HG02970 (cell line): ENCODE measurements at regions not wholly inside any gene's neighbourhood (a gene's known extent, or its start where the extent isn't known, plus 50 kb on each side); places are given as distances from the start of the nearest gene placed in this dataset.
"Not testable (repeated sequence)": the region's sequence is repeated elsewhere in the genome, so short reads cannot be mapped to it uniquely, and the experiment has no call there.

Experiments used
- ATAC-seq: cut with Tn5 transposase; IDR thresholded peaks from one replicate; pipeline ENCODE4 v1.9.1; 2021; ENCODE audit warnings: mild to moderate bottlenecking, moderate library complexity, moderate number of reproducible peaks; ENCODE audit not compliant: unreplicated experiment, low FRiP score

DNA sequence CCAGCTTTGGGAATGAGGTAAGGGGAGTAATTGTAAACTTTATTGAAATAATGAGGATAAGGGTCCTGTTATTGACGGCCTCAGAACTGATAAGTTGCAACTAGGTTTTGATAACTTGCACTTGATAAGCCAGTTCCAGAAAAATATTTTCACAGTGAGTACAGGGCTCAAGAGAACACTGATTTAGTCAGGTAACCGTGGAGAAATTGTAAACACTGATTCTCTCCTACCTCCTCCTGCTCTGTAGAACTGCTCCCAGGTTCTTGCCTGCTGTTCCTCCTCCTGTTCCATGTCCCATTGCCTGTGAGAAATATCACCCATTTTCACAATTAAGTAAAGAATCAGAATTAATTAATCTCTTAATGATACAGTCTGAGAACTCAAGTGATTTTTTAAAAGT, 55.0 kb upstream of the CXXC4 start:
- ATAC-seq, result no peak

GRCh38 chr4:104559502-104559901, 64.8 kb upstream of the CXXC4 start:
- ATAC-seq, result no peak

DNA sequence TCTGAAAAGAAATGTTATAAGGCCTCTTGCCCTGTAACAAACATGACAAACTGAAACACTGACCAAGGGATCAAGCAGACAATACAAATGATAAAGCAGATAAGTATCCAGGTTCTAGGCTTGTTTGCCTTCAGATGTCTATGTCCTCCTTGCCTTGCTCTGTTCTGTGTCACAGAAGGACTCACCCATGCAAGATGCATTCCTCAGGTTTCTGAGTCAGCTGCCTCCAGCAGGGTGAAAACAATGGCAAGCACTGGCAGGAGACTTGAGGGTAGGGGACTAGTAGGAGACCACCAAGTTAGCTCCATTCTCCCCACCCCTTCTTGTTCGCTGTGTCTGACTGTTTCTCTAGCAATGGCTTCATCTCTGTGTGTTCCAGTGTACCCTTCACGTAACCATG, 76.6 kb upstream of the CXXC4 start:
- ATAC-seq, result no peak

DNA sequence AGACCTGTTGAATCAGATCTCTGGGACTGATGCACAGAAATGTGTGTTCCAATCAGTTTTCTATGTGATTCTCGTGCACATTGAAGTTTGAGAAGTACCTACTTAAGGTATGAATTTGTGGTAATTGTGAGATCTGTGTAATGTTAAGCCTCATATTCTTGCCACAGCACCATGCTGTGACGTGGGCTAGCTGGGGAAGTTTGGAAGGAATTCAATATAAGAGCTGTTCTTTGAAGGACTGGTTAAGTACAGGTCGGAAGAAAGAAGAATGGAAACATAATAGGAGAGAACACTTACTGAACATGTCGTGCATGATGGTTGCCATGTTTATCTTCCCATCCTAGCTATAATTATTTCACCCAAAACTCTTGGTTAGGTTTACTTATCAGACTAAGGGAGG, 79.7 kb upstream of the CXXC4 start:
- no peak for ATAC-seq

DNA sequence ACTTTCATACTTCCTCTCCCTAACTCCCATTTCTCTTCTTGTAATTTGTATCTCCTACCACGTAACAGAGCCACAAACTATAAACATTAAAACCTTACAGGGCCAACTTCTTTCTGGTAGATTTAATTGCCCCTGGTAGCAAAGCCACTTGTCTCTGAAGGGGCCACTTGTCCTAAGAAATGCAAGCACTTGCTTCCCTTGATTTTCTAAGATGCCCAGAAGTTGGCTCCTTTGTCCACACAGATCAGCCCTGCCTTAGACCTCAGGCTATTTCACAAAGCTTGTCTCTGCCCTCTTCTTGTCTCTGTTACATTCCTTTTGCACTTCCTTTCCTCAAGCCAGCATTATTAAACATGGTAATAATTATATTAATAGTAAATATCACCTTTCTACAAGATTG, 80.6 kb upstream of the CXXC4 start:
- no peak for ATAC-seq

DNA sequence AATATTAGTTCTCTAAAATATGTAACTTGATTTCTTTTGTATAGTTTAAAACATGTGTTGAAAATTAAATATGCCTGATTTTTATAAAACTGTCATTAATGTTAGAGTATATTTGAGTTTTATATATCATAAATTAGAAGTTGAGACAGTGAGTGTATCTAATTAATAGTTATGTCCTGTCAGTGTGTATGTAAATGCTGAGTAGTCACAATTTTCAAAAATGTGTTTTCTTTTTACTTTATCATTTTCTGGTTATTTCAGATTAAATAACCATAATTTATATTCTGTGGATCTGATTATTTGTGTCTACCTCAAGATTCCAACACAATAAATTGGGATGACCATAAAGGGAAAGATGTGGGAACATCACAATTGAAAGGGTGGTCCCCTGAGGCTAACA, 82.7 kb upstream of the CXXC4 start:
- no peak for ATAC-seq

- not testable (repeated sequence) for ATAC-seq
These were observed 86.8 kb upstream of the CXXC4 start for GRCh38 chr4:104581476-104581875.

- ATAC-seq, result not testable (repeated sequence)
These were observed 87.4 kb upstream of the CXXC4 start for GRCh38 chr4:104582056-104582455.

DNA sequence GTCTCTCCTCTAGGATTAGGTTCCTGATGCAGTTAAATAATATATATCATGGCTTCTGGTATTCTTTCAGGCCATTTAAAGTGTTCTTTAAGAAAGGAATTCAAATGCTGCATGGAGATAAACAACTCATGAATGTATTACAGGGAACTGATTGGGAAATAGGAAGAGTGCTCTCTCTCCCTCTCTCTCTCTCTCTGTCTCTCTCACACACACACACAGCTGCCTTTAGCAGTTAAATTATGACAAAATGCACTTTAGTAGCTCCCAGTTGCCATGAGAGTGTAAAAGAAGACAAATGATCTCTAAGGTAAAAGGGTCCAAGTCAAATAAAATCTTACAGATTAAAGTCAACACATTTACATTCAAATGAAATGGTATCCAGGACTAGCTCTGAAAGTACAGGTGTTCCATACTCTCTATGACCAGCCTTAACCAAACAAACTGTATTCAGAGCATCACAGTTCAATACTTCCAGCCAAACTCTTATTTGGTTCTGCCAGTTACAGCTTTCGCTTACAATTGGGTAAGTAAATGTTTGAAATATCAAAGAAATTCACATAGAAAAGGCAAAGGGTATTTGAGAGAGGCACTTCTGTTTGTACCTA, 94.7 kb upstream of the CXXC4 start:
- ATAC-seq, result no peak

- ATAC-seq, result no peak
These were observed 96.8 kb upstream of the CXXC4 start for GRCh38 chr4:104591510-104591911.

DNA sequence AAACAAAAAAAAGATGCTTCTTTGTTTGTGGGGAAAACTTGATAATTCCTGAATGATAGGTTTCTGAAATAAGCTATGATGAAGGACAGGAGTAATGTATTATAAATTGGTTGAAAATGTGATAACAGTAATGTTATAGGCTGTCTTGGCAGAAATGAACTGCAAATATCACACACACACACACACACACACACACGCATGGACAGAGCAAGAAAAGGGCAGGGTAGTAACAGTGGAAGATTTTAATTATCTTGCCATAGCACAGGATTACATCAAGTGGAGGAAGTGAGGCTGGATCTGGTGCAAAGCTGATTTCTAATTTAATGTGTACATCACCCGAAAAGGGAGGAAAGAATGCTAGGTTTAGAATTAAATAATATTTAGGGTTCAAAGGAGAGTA, 97.5 kb upstream of the CXXC4 start:
- no peak for ATAC-seq

- ATAC-seq, result no peak
These were observed 98.3 kb upstream of the CXXC4 start for GRCh38 chr4:104593019-104593418.

- no peak for ATAC-seq
These were observed 101.5 kb upstream of the CXXC4 start for GRCh38 chr4:104596189-104596588.

- ATAC-seq, result no peak
These were observed 120.8 kb upstream of the CXXC4 start for GRCh38 chr4:104615496-104615895.

DNA sequence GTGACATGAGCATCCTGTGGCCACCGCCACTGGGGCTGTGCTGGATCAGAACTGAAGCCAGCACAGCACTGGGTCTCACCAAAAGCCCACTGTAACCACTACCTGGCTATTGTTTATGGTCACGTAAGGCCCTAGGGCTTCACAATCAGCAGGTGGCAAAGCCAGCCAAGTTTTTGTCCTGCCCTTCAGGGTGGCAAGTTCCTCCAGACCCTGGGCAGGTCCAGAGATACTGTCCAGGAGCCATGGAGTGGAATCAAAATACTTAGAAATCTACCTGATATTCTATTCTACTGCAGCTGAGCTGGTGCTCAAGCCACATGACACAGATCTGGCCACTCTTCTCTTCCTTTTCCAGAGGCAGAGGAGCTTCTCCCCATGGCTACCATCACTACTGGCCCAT, 121.2 kb upstream of the CXXC4 start:
- no peak for ATAC-seq

- ATAC-seq, result no peak
These were observed 121.7 kb upstream of the CXXC4 start for GRCh38 chr4:104616401-104616820.

GRCh38 chr4:104625706-104626105, 131.0 kb upstream of the CXXC4 start:
- no peak for ATAC-seq

GRCh38 chr4:104629601-104630000, 134.9 kb upstream of the CXXC4 start:
- no peak for ATAC-seq

DNA sequence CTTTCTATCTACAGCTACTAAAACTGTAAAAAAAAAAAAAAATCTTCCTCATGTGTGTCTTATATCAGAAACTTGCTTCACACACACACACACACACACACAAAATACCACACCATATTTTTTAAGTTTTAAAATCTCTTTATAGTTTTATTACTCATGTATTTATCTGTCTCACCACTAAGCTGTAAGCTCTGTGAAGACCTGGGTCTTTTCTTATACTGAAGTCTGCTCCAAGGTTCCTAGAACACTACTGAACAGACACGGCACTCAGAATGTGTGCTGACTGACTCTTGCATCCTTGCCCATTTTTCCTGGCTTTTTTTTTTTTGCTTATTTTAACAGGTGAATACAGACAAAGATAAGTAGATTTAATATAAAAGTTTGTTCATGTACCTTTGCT, 135.6 kb upstream of the CXXC4 start:
- no peak for ATAC-seq

- no peak for ATAC-seq
These were observed 136.3 kb upstream of the CXXC4 start for GRCh38 chr4:104631000-104631399.

GRCh38 chr4:104641418-104641817, 146.7 kb upstream of the CXXC4 start:
- ATAC-seq, result no peak

DNA sequence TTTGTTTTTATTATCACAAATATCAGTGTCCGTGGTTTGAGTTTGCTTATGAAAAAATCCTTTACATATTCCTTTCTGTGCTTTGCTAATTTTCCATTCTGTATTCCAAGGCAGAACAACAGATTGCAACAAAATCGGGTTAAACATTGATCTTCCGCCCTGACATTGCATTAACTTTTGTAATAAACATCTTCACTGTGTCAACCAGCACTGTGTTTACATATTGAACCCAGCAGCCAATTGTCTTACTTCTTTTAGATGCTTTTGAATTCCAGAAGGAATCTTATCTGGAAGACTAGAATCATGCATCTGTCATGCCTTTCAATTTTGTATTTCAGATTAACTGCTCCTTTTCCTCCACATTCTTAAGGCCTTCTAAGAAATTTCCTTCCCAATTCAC, 147.8 kb upstream of the CXXC4 start:
- ATAC-seq, result no peak

GRCh38 chr4:104643805-104644204, 149.1 kb upstream of the CXXC4 start:
- no peak for ATAC-seq
